Type B pancreatic cell (in vitro differentiated cells): ENCODE measurements at regions not wholly inside any gene's neighbourhood (a gene's known extent, or its start where the extent isn't known, plus 50 kb on each side); places are given as distances from the start of the nearest gene placed in this dataset.

Experiments used
- DNase-seq: peaks from one replicate; pipeline ENCODE4 v3.0.0; 2021; ENCODE audit warnings: mixed read lengths; ENCODE audit not compliant: unreplicated experiment; ENCODE audit errors: extremely low spot score
- H3K27ac Mint-ChIP-seq: 2 replicates; pipeline ENCODE4 v1.8.0; 2021; ENCODE audit warnings: mild to moderate bottlenecking, mixed read lengths
- H3K27me3 Mint-ChIP-seq: 2 replicates; pipeline ENCODE4 v1.8.0; 2021; ENCODE audit warnings: mixed read lengths
- H3K36me3 Mint-ChIP-seq: 2 replicates; pipeline ENCODE4 v1.8.0; 2021; ENCODE audit warnings: mixed read lengths
- H3K4me1 Mint-ChIP-seq: one replicate; pipeline ENCODE4 v1.8.0; 2021; ENCODE audit warnings: mixed read lengths; ENCODE audit not compliant: unreplicated experiment
- H3K4me3 Mint-ChIP-seq: 2 replicates; pipeline ENCODE4 v1.8.0; 2021; ENCODE audit warnings: mild to moderate bottlenecking, mixed read lengths
- H3K9me3 Mint-ChIP-seq: 2 replicates; pipeline ENCODE4 v1.8.0; 2021; ENCODE audit warnings: mixed read lengths
- CTCF ChIP-seq: fragments of 200-600 bp; sonication (generic); conservative IDR thresholded peaks from 2 replicates; pipeline ENCODE4 v1.5.0; 2021; ENCODE audit warnings: antibody characterized with exemption, mild to moderate bottlenecking

- no peaks in the 10 kb centered on the region for H3K9me3 Mint-ChIP-seq
- no peak overlapping the region for H3K27ac Mint-ChIP-seq
- DNase-seq = no peak
- TF ChIP-seq CTCF = no peak
- H3K27me3 Mint-ChIP-seq = no peaks in the 10 kb centered on the region
- no peaks in the 10 kb centered on the region for H3K4me1 Mint-ChIP-seq
- H3K36me3 Mint-ChIP-seq = no peaks in the 10 kb centered on the region
- H3K4me3 Mint-ChIP-seq = no peak overlapping the region
Observed at GRCh38 chr18:53997064-53997463, 227.4 kb downstream of the MBD2 start.

- DNase-seq = no peak
- Mint-ChIP-seq H3K9me3 (no peaks in the 10 kb centered on the region), H3K4me3 (no peak overlapping the region), H3K4me1 (no peaks in the 10 kb centered on the region), H3K27me3 (no peaks in the 10 kb centered on the region), H3K27ac (no peak overlapping the region), H3K36me3 (no peaks in the 10 kb centered on the region)
- no peak for TF ChIP-seq CTCF
Observed at GRCh38 chr18:53994016-53994415, 230.5 kb downstream of the MBD2 start.

- Mint-ChIP-seq H3K36me3 (no peaks in the 10 kb centered on the region), H3K27ac (no peak overlapping the region), H3K4me3 (no peak overlapping the region), H3K4me1 (no peaks in the 10 kb centered on the region), H3K27me3 (no peaks in the 10 kb centered on the region), H3K9me3 (no peaks in the 10 kb centered on the region)
- no peak for DNase-seq
- no peak for TF ChIP-seq CTCF
Observed at GRCh38 chr18:53991805-53992204, 232.7 kb downstream of the MBD2 start.

GRCh38 chr18:53991202-53991601, 233.3 kb downstream of the MBD2 start:
- no peak for DNase-seq
- H3K27ac Mint-ChIP-seq = no peak overlapping the region
- no peaks in the 10 kb centered on the region for H3K36me3 Mint-ChIP-seq
- no peak overlapping the region for H3K4me3 Mint-ChIP-seq
- no peaks in the 10 kb centered on the region for H3K9me3 Mint-ChIP-seq
- no peaks in the 10 kb centered on the region for H3K27me3 Mint-ChIP-seq
- TF ChIP-seq CTCF = no peak
- H3K4me1 Mint-ChIP-seq = no peaks in the 10 kb centered on the region

GRCh38 chr18:53990485-53990884, 234.0 kb downstream of the MBD2 start:
- no peak overlapping the region for H3K27ac Mint-ChIP-seq
- no peak overlapping the region for H3K4me3 Mint-ChIP-seq
- H3K4me1 Mint-ChIP-seq = no peaks in the 10 kb centered on the region
- H3K27me3 Mint-ChIP-seq = no peaks in the 10 kb centered on the region
- H3K36me3 Mint-ChIP-seq = no peaks in the 10 kb centered on the region
- TF ChIP-seq CTCF = no peak
- H3K9me3 Mint-ChIP-seq = no peaks in the 10 kb centered on the region
- no peak for DNase-seq

DNA sequence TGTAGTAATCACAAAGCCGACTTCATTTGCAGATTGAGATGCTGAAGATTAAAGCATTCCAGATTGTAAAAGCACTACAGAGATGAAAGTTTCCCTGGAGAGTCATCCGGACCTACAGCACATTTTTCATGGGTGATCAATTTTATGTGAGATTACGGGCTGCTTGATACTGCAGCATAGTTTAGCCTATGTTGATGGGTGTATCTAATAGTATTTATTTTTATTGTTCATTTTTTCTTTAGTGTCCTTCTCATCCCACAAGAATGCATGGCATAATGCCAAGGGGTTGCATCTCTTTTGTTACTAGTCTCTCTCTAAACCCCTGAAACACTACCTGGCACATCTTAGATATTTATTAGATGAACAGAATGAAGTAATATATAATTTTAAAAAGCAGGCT, 240.4 kb downstream of the MBD2 start:
- H3K27me3 Mint-ChIP-seq = no peaks in the 10 kb centered on the region
- H3K36me3 Mint-ChIP-seq = no peaks in the 10 kb centered on the region
- no peaks in the 10 kb centered on the region for H3K9me3 Mint-ChIP-seq
- no peak for DNase-seq
- H3K4me1 Mint-ChIP-seq = no peaks in the 10 kb centered on the region
- no peak overlapping the region for H3K4me3 Mint-ChIP-seq
- H3K27ac Mint-ChIP-seq = no peak overlapping the region
- no peak for TF ChIP-seq CTCF
